ENCODE measurements at regions not wholly inside any gene's neighbourhood (a gene's known extent, or its start where the extent isn't known, plus 50 kb on each side); places are given as distances from the start of the nearest gene placed in this dataset.

DNA sequence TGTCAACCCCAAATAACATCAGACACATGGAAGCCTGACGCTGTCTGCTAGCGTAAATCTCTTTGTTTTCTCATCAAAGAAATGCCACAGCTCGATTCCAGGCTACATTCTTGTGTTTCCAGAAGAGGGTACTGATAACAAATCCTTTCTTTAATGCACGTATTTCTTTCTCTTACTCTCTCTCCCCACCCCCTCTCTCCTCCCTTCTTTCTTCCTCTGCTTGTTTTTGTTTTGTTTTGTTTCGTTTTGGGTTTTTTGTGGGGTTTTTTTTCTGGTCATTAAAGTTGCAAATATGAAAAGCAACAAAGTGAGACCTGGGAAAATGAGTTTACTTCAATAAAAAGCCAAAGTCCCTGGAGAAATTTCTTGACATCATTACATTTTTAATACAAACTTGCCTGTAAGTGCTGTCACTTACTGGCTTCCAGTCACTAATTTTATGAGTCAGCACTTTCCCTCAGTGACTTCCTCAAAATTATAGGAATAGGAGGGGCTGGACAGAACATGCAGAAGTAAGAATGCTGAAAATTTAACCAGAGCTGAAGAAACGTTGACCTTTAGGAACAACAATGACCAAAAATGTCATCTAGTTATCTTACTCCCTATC, 106.7 kb upstream of the NABP1 start:
- Histone ChIP-seq H3K27ac (ENCODE audit: low read depth in 1 of 3, low read length in 2 of 3) (no peak overlapping the region), H3K9me3 (ENCODE audit: control insufficient read depth in 2 of 2, insufficient read depth in 1 of 2, low read depth in 1 of 2, low read length in 1 of 2) (no peaks in the 10 kb centered on the region), H3K36me3 (ENCODE audit: control insufficient read depth in 3 of 3, insufficient read depth in 2 of 3, low read depth in 1 of 3, low read length in 3 of 3) (no peaks in the 10 kb centered on the region), H3K27me3 (ENCODE audit: control insufficient read depth in 3 of 3, insufficient read depth in 3 of 3, low read length in 3 of 3) (no peaks in the 10 kb centered on the region), H3K4me1 (ENCODE audit: control insufficient read depth in 3 of 3, insufficient read depth in 2 of 3, low read depth in 1 of 3, low read length in 2 of 3) (peaks cover 0 to 22% (median 7%) of the 10 kb centered on the region in 3 donors), H3K4me3 (ENCODE audit: low read depth in 1 of 3, low read length in 3 of 3) (no peak overlapping the region)
- peak in 1 of 2 donors; percentile 34 for DNase-seq
- WGBS, 3 donors, result 25 to 51% (median 47%) methylated on average over 6 of the region's 6 CpGs
- FAIRE-seq, result no peak

DNA sequence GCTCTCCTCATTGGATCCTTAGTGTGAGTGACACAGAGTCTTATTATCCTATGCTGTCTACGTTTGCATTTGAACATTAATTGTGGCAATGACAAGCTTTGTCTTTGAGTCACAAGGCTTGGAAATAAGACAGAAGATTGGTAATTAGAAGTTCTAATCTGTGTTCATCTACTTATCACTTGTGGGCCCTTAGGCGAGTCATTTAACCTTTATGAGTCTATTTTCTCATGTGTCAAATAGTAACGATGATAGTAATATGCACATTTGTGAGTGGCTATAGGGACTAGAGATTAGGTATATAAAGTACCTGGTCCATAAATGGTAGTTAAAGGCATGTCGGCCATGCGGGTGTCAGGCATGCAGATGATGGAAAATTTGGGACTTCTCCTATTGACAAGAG, 105.6 kb upstream of the NABP1 start:
- FAIRE-seq (no peak), DNase-seq (no peak)
- Histone ChIP-seq H3K27me3 (ENCODE audit: control insufficient read depth in 3 of 3, insufficient read depth in 3 of 3, low read length in 3 of 3) (no peaks in the 10 kb centered on the region), H3K9me3 (ENCODE audit: control insufficient read depth in 2 of 2, insufficient read depth in 1 of 2, low read depth in 1 of 2, low read length in 1 of 2) (no peaks in the 10 kb centered on the region), H3K36me3 (ENCODE audit: control insufficient read depth in 3 of 3, insufficient read depth in 2 of 3, low read depth in 1 of 3, low read length in 3 of 3) (no peaks in the 10 kb centered on the region), H3K4me1 (ENCODE audit: control insufficient read depth in 3 of 3, insufficient read depth in 2 of 3, low read depth in 1 of 3, low read length in 2 of 3) (peaks cover 0 to 11% (median 2%) of the 10 kb centered on the region in 3 donors), H3K4me3 (ENCODE audit: low read depth in 1 of 3, low read length in 3 of 3) (no peak overlapping the region), H3K27ac (ENCODE audit: low read depth in 1 of 3, low read length in 2 of 3) (no peak overlapping the region)
- 59 to 75% (median 67%) methylated on average over 5 of the region's 5 CpGs for WGBS, 3 donors

GRCh38 chr2:191573216-191573615, 104.7 kb upstream of the NABP1 start:
- Histone ChIP-seq H3K4me1 (ENCODE audit: control insufficient read depth in 3 of 3, insufficient read depth in 2 of 3, low read depth in 1 of 3, low read length in 2 of 3) (peaks cover 0 to 5% (median 0%) of the 10 kb centered on the region in 3 donors), H3K36me3 (ENCODE audit: control insufficient read depth in 3 of 3, insufficient read depth in 2 of 3, low read depth in 1 of 3, low read length in 3 of 3) (no peaks in the 10 kb centered on the region), H3K9me3 (ENCODE audit: control insufficient read depth in 2 of 2, insufficient read depth in 1 of 2, low read depth in 1 of 2, low read length in 1 of 2) (no peaks in the 10 kb centered on the region), H3K4me3 (ENCODE audit: low read depth in 1 of 3, low read length in 3 of 3) (no peak overlapping the region), H3K27ac (ENCODE audit: low read depth in 1 of 3, low read length in 2 of 3) (no peak overlapping the region), H3K27me3 (ENCODE audit: control insufficient read depth in 3 of 3, insufficient read depth in 3 of 3, low read length in 3 of 3) (no peaks in the 10 kb centered on the region)
- 70 to 91% (median 88%) methylated on average over 1 of the region's 1 CpG for WGBS, 3 donors
- FAIRE-seq (no peak), DNase-seq (no peak)

DNA sequence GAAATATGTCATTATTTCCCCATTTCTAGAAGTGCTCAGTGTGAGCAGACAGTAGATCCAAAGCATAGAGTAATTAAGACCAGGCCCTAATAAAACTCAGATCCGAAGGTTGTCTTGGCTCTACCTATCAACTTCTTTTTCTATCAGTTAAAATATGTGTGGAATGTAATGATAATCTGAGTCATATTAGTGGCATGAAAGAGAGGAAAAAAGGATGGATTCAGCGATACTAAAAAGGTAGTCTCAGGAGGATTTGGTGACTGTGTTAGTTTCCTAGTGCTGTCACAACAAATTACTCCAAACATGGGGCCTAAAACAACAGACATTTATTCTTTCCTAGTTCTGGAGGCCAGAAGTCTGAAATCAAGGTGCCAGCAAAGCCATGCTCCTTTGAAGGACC, 103.7 kb upstream of the NABP1 start:
- FAIRE-seq (no peak), DNase-seq (no peak)
- no peaks in the 10 kb centered on the region for H3K9me3 ChIP-seq (ENCODE audit: control insufficient read depth in 2 of 2, insufficient read depth in 1 of 2, low read depth in 1 of 2, low read length in 1 of 2)
- 47 to 76% (median 75%) methylated on average over 2 of the region's 2 CpGs for WGBS, 3 donors
- peaks cover 0 to 5% (median 0%) of the 10 kb centered on the region in 3 donors for H3K4me1 ChIP-seq (ENCODE audit: control insufficient read depth in 3 of 3, insufficient read depth in 2 of 3, low read depth in 1 of 3, low read length in 2 of 3)
- no peak overlapping the region for H3K27ac ChIP-seq (ENCODE audit: low read depth in 1 of 3, low read length in 2 of 3)
- H3K36me3 ChIP-seq (ENCODE audit: control insufficient read depth in 3 of 3, insufficient read depth in 2 of 3, low read depth in 1 of 3, low read length in 3 of 3), result no peaks in the 10 kb centered on the region
- H3K27me3 ChIP-seq (ENCODE audit: control insufficient read depth in 3 of 3, insufficient read depth in 3 of 3, low read length in 3 of 3), result no peaks in the 10 kb centered on the region
- no peak overlapping the region for H3K4me3 ChIP-seq (ENCODE audit: low read depth in 1 of 3, low read length in 3 of 3)

DNA sequence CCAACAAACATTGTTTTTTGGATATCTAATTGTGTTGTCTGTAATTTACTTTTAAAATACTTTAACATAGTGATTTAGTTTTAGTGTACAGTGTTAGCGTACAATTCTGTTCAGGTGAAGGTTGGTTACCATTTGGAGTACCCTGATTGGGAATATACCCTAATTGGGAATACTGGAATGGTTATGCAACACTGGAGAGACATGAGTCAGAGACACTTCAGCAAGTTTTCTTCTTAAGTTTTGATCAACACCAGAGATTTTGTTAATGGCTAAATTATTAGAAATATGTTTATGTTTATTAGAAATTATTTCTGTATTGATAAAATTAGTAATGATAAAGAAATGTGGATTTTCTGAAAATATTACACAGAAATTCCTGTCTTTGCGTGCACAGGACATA, 100.3 kb upstream of the NABP1 start:
- Histone ChIP-seq H3K27ac (ENCODE audit: low read depth in 1 of 3, low read length in 2 of 3) (no peak overlapping the region), H3K36me3 (ENCODE audit: control insufficient read depth in 3 of 3, insufficient read depth in 2 of 3, low read depth in 1 of 3, low read length in 3 of 3) (no peaks in the 10 kb centered on the region), H3K4me3 (ENCODE audit: low read depth in 1 of 3, low read length in 3 of 3) (no peak overlapping the region), H3K27me3 (ENCODE audit: control insufficient read depth in 3 of 3, insufficient read depth in 3 of 3, low read length in 3 of 3) (no peaks in the 10 kb centered on the region), H3K9me3 (ENCODE audit: control insufficient read depth in 2 of 2, insufficient read depth in 1 of 2, low read depth in 1 of 2, low read length in 1 of 2) (no peaks in the 10 kb centered on the region), H3K4me1 (ENCODE audit: control insufficient read depth in 3 of 3, insufficient read depth in 2 of 3, low read depth in 1 of 3, low read length in 2 of 3) (peaks cover 0 to 5% (median 0%) of the 10 kb centered on the region in 3 donors)
- FAIRE-seq, result no peak
- 75 to 95% (median 78%) methylated on average over 2 of the region's 2 CpGs for WGBS, 3 donors
- DNase-seq, result no peak

- Histone ChIP-seq H3K4me1 (ENCODE audit: control insufficient read depth in 3 of 3, insufficient read depth in 2 of 3, low read depth in 1 of 3, low read length in 2 of 3) (peaks cover 0 to 5% (median 0%) of the 10 kb centered on the region in 3 donors), H3K9me3 (ENCODE audit: control insufficient read depth in 2 of 2, insufficient read depth in 1 of 2, low read depth in 1 of 2, low read length in 1 of 2) (no peaks in the 10 kb centered on the region), H3K36me3 (ENCODE audit: control insufficient read depth in 3 of 3, insufficient read depth in 2 of 3, low read depth in 1 of 3, low read length in 3 of 3) (no peaks in the 10 kb centered on the region), H3K27me3 (ENCODE audit: control insufficient read depth in 3 of 3, insufficient read depth in 3 of 3, low read length in 3 of 3) (no peaks in the 10 kb centered on the region), H3K27ac (ENCODE audit: low read depth in 1 of 3, low read length in 2 of 3) (no peak overlapping the region), H3K4me3 (ENCODE audit: low read depth in 1 of 3, low read length in 3 of 3) (no peak overlapping the region)
- no peak for DNase-seq
- FAIRE-seq, result no peak
- 90 to 95% (median 90%) methylated on average over 3 of the region's 3 CpGs for WGBS, 3 donors
These were observed 99.9 kb upstream of the NABP1 start for GRCh38 chr2:191578031-191578430.

DNA sequence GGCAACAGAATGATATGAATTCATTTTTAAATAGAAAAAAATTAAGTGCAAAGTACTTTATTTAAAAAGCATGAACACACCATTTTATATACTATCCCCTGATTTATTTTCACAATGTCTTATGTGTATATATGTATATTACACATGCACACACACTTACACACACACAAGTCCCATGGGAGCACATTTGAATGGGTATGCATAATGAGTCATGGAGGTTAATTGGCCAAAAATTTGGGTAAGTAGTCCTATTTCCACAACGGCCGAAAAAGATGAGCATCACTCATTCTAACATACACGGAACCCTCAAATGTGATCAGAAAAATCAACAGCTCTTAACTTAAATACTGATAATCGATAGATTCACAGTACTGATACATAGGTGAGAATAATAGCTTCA, 97.4 kb upstream of the NABP1 start:
- Histone ChIP-seq H3K4me3 (ENCODE audit: low read depth in 1 of 3, low read length in 3 of 3) (no peak overlapping the region), H3K27me3 (ENCODE audit: control insufficient read depth in 3 of 3, insufficient read depth in 3 of 3, low read length in 3 of 3) (no peaks in the 10 kb centered on the region), H3K27ac (ENCODE audit: low read depth in 1 of 3, low read length in 2 of 3) (no peak overlapping the region), H3K9me3 (ENCODE audit: control insufficient read depth in 2 of 2, insufficient read depth in 1 of 2, low read depth in 1 of 2, low read length in 1 of 2) (no peaks in the 10 kb centered on the region), H3K36me3 (ENCODE audit: control insufficient read depth in 3 of 3, insufficient read depth in 2 of 3, low read depth in 1 of 3, low read length in 3 of 3) (no peaks in the 10 kb centered on the region), H3K4me1 (ENCODE audit: control insufficient read depth in 3 of 3, insufficient read depth in 2 of 3, low read depth in 1 of 3, low read length in 2 of 3) (no peaks in the 10 kb centered on the region)
- WGBS, 3 donors, result 87 to 92% (median 91%) methylated on average over 4 of the region's 4 CpGs
- no peak for FAIRE-seq
- DNase-seq, result no peak

GRCh38 chr2:191581003-191581402, 96.9 kb upstream of the NABP1 start:
- DNase-seq (no peak), FAIRE-seq (no peak)
- Histone ChIP-seq H3K27ac (ENCODE audit: low read depth in 1 of 3, low read length in 2 of 3) (no peak overlapping the region), H3K9me3 (ENCODE audit: control insufficient read depth in 2 of 2, insufficient read depth in 1 of 2, low read depth in 1 of 2, low read length in 1 of 2) (no peaks in the 10 kb centered on the region), H3K27me3 (ENCODE audit: control insufficient read depth in 3 of 3, insufficient read depth in 3 of 3, low read length in 3 of 3) (no peaks in the 10 kb centered on the region), H3K36me3 (ENCODE audit: control insufficient read depth in 3 of 3, insufficient read depth in 2 of 3, low read depth in 1 of 3, low read length in 3 of 3) (no peaks in the 10 kb centered on the region), H3K4me1 (ENCODE audit: control insufficient read depth in 3 of 3, insufficient read depth in 2 of 3, low read depth in 1 of 3, low read length in 2 of 3) (no peaks in the 10 kb centered on the region), H3K4me3 (ENCODE audit: low read depth in 1 of 3, low read length in 3 of 3) (no peak overlapping the region)

DNA sequence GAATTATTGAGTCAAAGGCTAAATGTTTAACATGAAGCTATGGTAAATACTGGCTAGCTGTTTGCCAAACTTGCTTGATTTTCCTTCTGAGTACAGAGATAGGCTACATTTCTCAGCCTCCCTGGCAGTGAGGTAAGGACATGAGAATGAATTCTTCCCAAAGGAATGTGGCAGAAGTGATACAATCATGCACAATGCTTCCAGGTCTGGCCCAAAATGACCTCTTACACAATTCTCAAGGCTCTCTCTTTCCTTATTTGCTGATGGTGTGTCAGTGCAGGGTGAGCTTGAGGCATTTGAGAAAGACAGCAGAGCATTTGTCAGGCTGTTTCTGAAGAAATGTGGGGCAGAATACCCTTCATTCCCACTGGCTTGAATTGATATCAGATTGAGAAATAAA, 95.6 kb upstream of the NABP1 start:
- Histone ChIP-seq H3K36me3 (ENCODE audit: control insufficient read depth in 3 of 3, insufficient read depth in 2 of 3, low read depth in 1 of 3, low read length in 3 of 3) (no peaks in the 10 kb centered on the region), H3K27me3 (ENCODE audit: control insufficient read depth in 3 of 3, insufficient read depth in 3 of 3, low read length in 3 of 3) (no peaks in the 10 kb centered on the region), H3K4me3 (ENCODE audit: low read depth in 1 of 3, low read length in 3 of 3) (no peak overlapping the region), H3K9me3 (ENCODE audit: control insufficient read depth in 2 of 2, insufficient read depth in 1 of 2, low read depth in 1 of 2, low read length in 1 of 2) (no peaks in the 10 kb centered on the region), H3K4me1 (ENCODE audit: control insufficient read depth in 3 of 3, insufficient read depth in 2 of 3, low read depth in 1 of 3, low read length in 2 of 3) (no peaks in the 10 kb centered on the region), H3K27ac (ENCODE audit: low read depth in 1 of 3, low read length in 2 of 3) (no peak overlapping the region)
- FAIRE-seq, result no peak
- DNase-seq, result no peak
